NCI-H1048 (cell line): ENCODE measurements at regions not wholly inside any gene's neighbourhood (a gene's known extent, or its start where the extent isn't known, plus 50 kb on each side); places are given as distances from the start of the nearest gene placed in this dataset.
"Not testable (repeated sequence)": the region's sequence is repeated elsewhere in the genome, so short reads cannot be mapped to it uniquely, and the experiment has no call there.

Source experiments
- DNase-seq: peaks from one replicate; lab custom pipeline; 2025; lab: John Stamatoyannopoulos, UW

GRCh38 chr3:22759636-22760310 lies 443.4 kb upstream of the UBE2E2 start:
- DNase-seq = no peak

GRCh38 chr3:22765679-22766078 lies 437.4 kb upstream of the UBE2E2 start:
- DNase-seq = no peak

- no peak for DNase-seq
These were observed 425.3 kb upstream of the UBE2E2 start for GRCh38 chr3:22777834-22778233.

GRCh38 chr3:22779737-22780136 lies 423.4 kb upstream of the UBE2E2 start:
- DNase-seq = no peak

GRCh38 chr3:22792533-22792932 lies 410.6 kb upstream of the UBE2E2 start:
- no peak for DNase-seq

- DNase-seq = no peak
These were observed 407.2 kb upstream of the UBE2E2 start for GRCh38 chr3:22795917-22796316.

- DNase-seq = no peak
These were observed 404.7 kb upstream of the UBE2E2 start for GRCh38 chr3:22798461-22798860.

GRCh38 chr3:22819209-22819608 lies 383.9 kb upstream of the UBE2E2 start:
- DNase-seq = no peak

GRCh38 chr3:22835041-22835440 lies 368.1 kb upstream of the UBE2E2 start:
- no peak for DNase-seq

- DNase-seq = no peak
These were observed 367.0 kb upstream of the UBE2E2 start for GRCh38 chr3:22836131-22836530.

GRCh38 chr3:22843854-22844253 lies 359.3 kb upstream of the UBE2E2 start:
- no peak for DNase-seq

- DNase-seq = no peak
These were observed 356.6 kb upstream of the UBE2E2 start for GRCh38 chr3:22846566-22846965.

- not testable (repeated sequence) for DNase-seq
These were observed 353.5 kb upstream of the UBE2E2 start for GRCh38 chr3:22849583-22849982.

GRCh38 chr3:22856811-22857210 lies 346.3 kb upstream of the UBE2E2 start:
- DNase-seq = no peak

- DNase-seq = no peak
These were observed 344.6 kb upstream of the UBE2E2 start for GRCh38 chr3:22858486-22858885.

- DNase-seq = no peak
These were observed 343.5 kb upstream of the UBE2E2 start for GRCh38 chr3:22859618-22860017.

- no peak for DNase-seq
These were observed 341.7 kb upstream of the UBE2E2 start for GRCh38 chr3:22861426-22861825.

- DNase-seq = no peak
These were observed 341.0 kb upstream of the UBE2E2 start for GRCh38 chr3:22862111-22862510.

GRCh38 chr3:22882834-22883233 lies 320.3 kb upstream of the UBE2E2 start:
- not testable (repeated sequence) for DNase-seq

- DNase-seq = no peak
These were observed 318.1 kb upstream of the UBE2E2 start for GRCh38 chr3:22885039-22885438.

- no peak for DNase-seq
These were observed 317.4 kb upstream of the UBE2E2 start for GRCh38 chr3:22885574-22886341.

- no peak for DNase-seq
These were observed 316.6 kb upstream of the UBE2E2 start for GRCh38 chr3:22886439-22887068.

GRCh38 chr3:22887664-22888291 lies 315.3 kb upstream of the UBE2E2 start:
- no peak for DNase-seq
